Activated naive CD4-positive, alpha-beta T cell treated with anti-CD3 and anti-CD28 coated beads for 36 hours (primary cell): ENCODE measurements at regions not wholly inside any gene's neighbourhood (a gene's known extent, or its start where the extent isn't known, plus 50 kb on each side); places are given as distances from the start of the nearest gene placed in this dataset.

Experiments
- CTCF ChIA-PET: fragments of 350-600 bp; sonication (Branson Sonifier 250); formaldehyde crosslinking; loops from one replicate; lab custom pipeline; 2021; ENCODE audit warnings: antibody characterized with exemption; lab: Charles Lee
- DNase-seq: peaks from one replicate; pipeline ENCODE4 v3.0.0-alpha.2; 2020
- H3K27ac Mint-ChIP-seq: one replicate; pipeline ENCODE4 v1.8.0; 2021; ENCODE audit warnings: mild to moderate bottlenecking, mixed read lengths
- H3K27me3 Mint-ChIP-seq: one replicate; pipeline ENCODE4 v1.8.0; 2021; ENCODE audit warnings: low read depth, mixed read lengths
- H3K36me3 Mint-ChIP-seq: one replicate; pipeline ENCODE4 v1.8.0; 2021; ENCODE audit warnings: low read depth, mixed read lengths
- H3K4me1 Mint-ChIP-seq: one replicate; pipeline ENCODE4 v1.8.0; 2021; ENCODE audit warnings: low read depth, mixed read lengths
- H3K4me3 Mint-ChIP-seq: one replicate; pipeline ENCODE4 v1.8.0; 2021; ENCODE audit warnings: mild to moderate bottlenecking, moderate library complexity, mixed read lengths
- H3K9me3 Mint-ChIP-seq: one replicate; pipeline ENCODE4 v1.8.0; 2021; ENCODE audit warnings: mixed read lengths
- intact Hi-C: fragments of 100-400 bp; cut with micrococcal nuclease; formaldehyde crosslinking; loops from one replicate; pipeline ENCODE4 v1.15.1; 2023

DNA sequence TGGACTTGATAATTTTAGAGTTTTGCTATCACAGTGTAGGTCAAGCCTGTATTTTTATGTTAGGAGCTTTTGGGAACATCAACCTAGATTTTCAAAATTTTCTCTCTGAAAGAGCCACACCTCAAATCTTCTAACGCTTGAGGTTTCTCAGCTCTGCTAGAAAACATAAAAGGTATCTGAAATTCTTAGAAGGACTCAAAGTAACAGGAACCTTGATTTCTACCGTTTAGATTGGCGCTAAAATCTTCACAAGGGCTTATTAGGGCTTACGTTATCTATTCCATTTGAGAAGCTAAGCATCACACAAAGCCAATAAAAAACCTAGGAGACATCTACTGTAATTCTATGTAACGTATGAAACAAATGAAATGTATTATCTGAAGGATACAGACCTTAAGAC is 192.4 kb downstream of the AHR start:
- H3K27ac Mint-ChIP-seq: no peak overlapping the region
- H3K36me3 Mint-ChIP-seq: no peaks in the 10 kb centered on the region
- H3K4me1 Mint-ChIP-seq: peaks cover 28% of the 10 kb centered on the region
- DNase-seq: no peak
- H3K27me3 Mint-ChIP-seq: no peaks in the 10 kb centered on the region
- H3K4me3 Mint-ChIP-seq: no peak overlapping the region
- intact Hi-C loops: loop anchor here (5.0 kb wide), 1 partner anchor 259 kb away; no protein-coding TSS in a partner anchor
- no peaks in the 10 kb centered on the region for H3K9me3 Mint-ChIP-seq
- CTCF ChIA-PET: interaction anchor here (0.6 to 1.2 kb wide), 2 partner anchors 9 to 537 kb away, joined by 4 read pairs; no protein-coding TSS in a partner anchor

DNA sequence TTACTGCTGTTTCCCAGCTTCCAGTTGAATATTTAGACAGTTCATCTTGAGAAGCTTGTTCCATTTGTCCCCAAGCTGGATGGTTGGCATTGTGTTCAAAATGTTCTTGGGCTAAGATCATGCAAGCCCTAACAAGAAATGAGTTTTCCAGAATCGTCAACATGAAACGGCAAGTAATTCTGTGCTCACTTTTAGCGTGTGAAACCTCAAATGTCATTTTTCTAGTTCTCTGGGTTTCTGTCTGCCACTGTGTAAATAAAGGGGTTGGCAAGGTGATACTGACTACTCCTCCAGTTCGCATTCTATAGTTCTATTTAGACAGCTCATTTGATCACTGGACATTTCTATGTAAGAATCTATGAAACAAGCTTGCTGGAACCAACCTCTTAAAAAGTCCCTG is 194.0 kb downstream of the AHR start:
- no peaks in the 10 kb centered on the region for H3K36me3 Mint-ChIP-seq
- CTCF ChIA-PET: interaction anchor here (0.7 kb wide), 1 partner anchor 129 kb away, joined by 3 read pairs; no protein-coding TSS in a partner anchor
- H3K4me1 Mint-ChIP-seq: peaks cover 28% of the 10 kb centered on the region
- no peak for DNase-seq
- H3K9me3 Mint-ChIP-seq: no peaks in the 10 kb centered on the region
- no peak overlapping the region for H3K27ac Mint-ChIP-seq
- intact Hi-C loops: loop anchor here (5.0 kb wide), 1 partner anchor 260 kb away; no protein-coding TSS in a partner anchor
- H3K27me3 Mint-ChIP-seq: no peaks in the 10 kb centered on the region
- no peak overlapping the region for H3K4me3 Mint-ChIP-seq

- CTCF ChIA-PET: no interaction called here
- H3K9me3 Mint-ChIP-seq: no peaks in the 10 kb centered on the region
Observed at GRCh38 chr7:17493446-17493845, 195.0 kb downstream of the AHR start.

GRCh38 chr7:17495655-17496394 is 197.4 kb downstream of the AHR start:
- intact Hi-C loops: no loop called here
- Mint-ChIP-seq H3K4me3 (no peak overlapping the region), H3K27me3 (no peaks in the 10 kb centered on the region), H3K36me3 (no peaks in the 10 kb centered on the region), H3K27ac (no peak overlapping the region), H3K4me1 (peaks cover 11% of the 10 kb centered on the region), H3K9me3 (no peaks in the 10 kb centered on the region)
- DNase-seq: no peak
- CTCF ChIA-PET: no interaction called here

More at GRCh38 chr7:17493446-17493845, 195.0 kb downstream of the AHR start:
- no peak overlapping the region for H3K27ac Mint-ChIP-seq
- H3K4me1 Mint-ChIP-seq: peaks cover 28% of the 10 kb centered on the region
- H3K36me3 Mint-ChIP-seq: no peaks in the 10 kb centered on the region
- no peaks in the 10 kb centered on the region for H3K27me3 Mint-ChIP-seq
- intact Hi-C loops: loop anchor here (5.0 kb wide), 1 partner anchor 261 kb away; no protein-coding TSS in a partner anchor
- DNase-seq: no peak
- no peak overlapping the region for H3K4me3 Mint-ChIP-seq

DNA sequence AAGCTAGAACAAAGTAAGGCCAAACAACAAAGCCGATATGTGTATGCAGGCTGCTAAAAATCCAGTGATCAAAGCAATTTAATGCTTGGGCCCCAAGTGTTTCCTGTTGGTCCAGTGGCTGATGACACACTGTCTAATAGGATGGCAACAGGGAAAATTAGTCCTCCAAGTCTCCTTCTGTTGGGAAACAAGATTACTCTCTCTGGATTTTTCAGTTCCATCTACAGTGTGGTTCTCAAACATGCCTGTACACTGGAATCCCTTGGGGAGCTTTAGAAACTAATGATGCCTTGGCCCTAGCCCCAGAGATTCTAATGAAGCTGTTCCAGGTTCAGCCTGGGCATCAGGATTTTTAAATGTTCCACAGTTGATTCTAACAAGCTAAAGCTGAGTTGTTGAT is 198.7 kb downstream of the AHR start:
- no peak overlapping the region for H3K4me3 Mint-ChIP-seq
- intact Hi-C loops: no loop called here
- CTCF ChIA-PET: interaction anchor here (1.3 kb wide), 1 partner anchor 273 kb away, joined by 3 read pairs; no protein-coding TSS in a partner anchor
- H3K36me3 Mint-ChIP-seq: no peaks in the 10 kb centered on the region
- H3K27ac Mint-ChIP-seq: no peak overlapping the region
- peaks cover 6% of the 10 kb centered on the region for H3K4me1 Mint-ChIP-seq
- no peak for DNase-seq
- H3K9me3 Mint-ChIP-seq: no peaks in the 10 kb centered on the region
- no peaks in the 10 kb centered on the region for H3K27me3 Mint-ChIP-seq

- no peak overlapping the region for H3K27ac Mint-ChIP-seq
- CTCF ChIA-PET: interaction anchor here (1.3 kb wide), 1 partner anchor 273 kb away, joined by 3 read pairs; no protein-coding TSS in a partner anchor
- DNase-seq: no peak
Observed at GRCh38 chr7:17497549-17498167, 199.2 kb downstream of the AHR start.

DNA sequence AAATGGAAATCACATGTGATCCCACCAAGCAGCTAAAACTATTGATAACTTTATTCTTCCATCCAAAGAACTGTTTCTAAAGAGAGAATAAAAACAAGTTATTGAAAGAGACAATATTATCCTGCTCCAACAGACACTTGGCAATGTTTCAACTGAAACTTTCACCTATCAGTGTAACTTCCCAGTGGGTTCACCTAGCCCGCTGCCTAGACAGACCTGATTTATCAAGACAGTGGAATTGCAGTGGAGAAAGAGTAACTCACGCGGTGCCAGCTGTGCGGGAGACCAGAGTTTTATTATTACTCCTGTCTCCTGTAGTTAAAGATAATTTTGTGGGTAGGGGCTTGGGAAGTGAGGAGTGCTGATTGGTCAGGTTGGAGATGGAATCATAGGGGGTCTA is 199.8 kb downstream of the AHR start:
- Mint-ChIP-seq H3K9me3 (no peaks in the 10 kb centered on the region), H3K36me3 (no peaks in the 10 kb centered on the region), H3K27ac (no peak overlapping the region), H3K4me3 (no peak overlapping the region), H3K4me1 (no peaks in the 10 kb centered on the region), H3K27me3 (no peaks in the 10 kb centered on the region)
- intact Hi-C loops: no loop called here
- CTCF ChIA-PET: interaction anchor here (1.3 kb wide), 1 partner anchor 272 kb away, joined by 3 read pairs; no protein-coding TSS in a partner anchor
- DNase-seq: no peak

More at GRCh38 chr7:17497549-17498167, 199.2 kb downstream of the AHR start:
- H3K36me3 Mint-ChIP-seq: no peaks in the 10 kb centered on the region
- peaks cover under 1% of the 10 kb centered on the region for H3K4me1 Mint-ChIP-seq
- no peaks in the 10 kb centered on the region for H3K9me3 Mint-ChIP-seq
- intact Hi-C loops: no loop called here
- H3K4me3 Mint-ChIP-seq: no peak overlapping the region
- H3K27me3 Mint-ChIP-seq: no peaks in the 10 kb centered on the region

GRCh38 chr7:17500736-17501135 is 202.3 kb downstream of the AHR start:
- Mint-ChIP-seq H3K4me1 (no peaks in the 10 kb centered on the region), H3K36me3 (no peaks in the 10 kb centered on the region), H3K27me3 (peaks cover 2% of the 10 kb centered on the region), H3K27ac (no peak overlapping the region), H3K4me3 (no peak overlapping the region), H3K9me3 (no peaks in the 10 kb centered on the region)
- no peak for DNase-seq
- intact Hi-C loops: no loop called here
- CTCF ChIA-PET: interaction anchor here (0.9 kb wide), 1 partner anchor 10 kb away, joined by 4 read pairs; no protein-coding TSS in a partner anchor

GRCh38 chr7:17501441-17502212 is 203.2 kb downstream of the AHR start:
- Mint-ChIP-seq H3K27me3 (peaks cover 2% of the 10 kb centered on the region), H3K4me1 (no peaks in the 10 kb centered on the region), H3K36me3 (no peaks in the 10 kb centered on the region), H3K4me3 (no peak overlapping the region), H3K9me3 (no peaks in the 10 kb centered on the region), H3K27ac (no peak overlapping the region)
- no peak for DNase-seq
- CTCF ChIA-PET: no interaction called here
- intact Hi-C loops: no loop called here

- intact Hi-C loops: no loop called here
- no peak overlapping the region for H3K27ac Mint-ChIP-seq
- CTCF ChIA-PET: no interaction called here
- H3K36me3 Mint-ChIP-seq: no peaks in the 10 kb centered on the region
- no peaks in the 10 kb centered on the region for H3K4me1 Mint-ChIP-seq
- no peak for DNase-seq
- H3K9me3 Mint-ChIP-seq: no peaks in the 10 kb centered on the region
- H3K27me3 Mint-ChIP-seq: peaks cover 2% of the 10 kb centered on the region
- H3K4me3 Mint-ChIP-seq: no peak overlapping the region
Observed at GRCh38 chr7:17502213-17503060, 204.0 kb downstream of the AHR start.

GRCh38 chr7:17506095-17506494 is 207.6 kb downstream of the AHR start:
- no peaks in the 10 kb centered on the region for H3K9me3 Mint-ChIP-seq

More at GRCh38 chr7:17506095-17506494, 207.6 kb downstream of the AHR start:
- Mint-ChIP-seq H3K4me1 (no peaks in the 10 kb centered on the region), H3K36me3 (no peaks in the 10 kb centered on the region), H3K4me3 (no peak overlapping the region), H3K27me3 (peaks cover 2% of the 10 kb centered on the region), H3K27ac (no peak overlapping the region)
- intact Hi-C loops: no loop called here
- CTCF ChIA-PET: no interaction called here
- no peak for DNase-seq
